ENCODE measurements at regions not wholly inside any gene's neighbourhood (a gene's known extent, or its start where the extent isn't known, plus 50 kb on each side); places are given as distances from the start of the nearest gene placed in this dataset.
A peak's percentile ranks its signal among the peaks of the same experiment; 100 is the strongest.
"Not testable (repeated sequence)": the region's sequence is repeated elsewhere in the genome, so short reads cannot be mapped to it uniquely, and the experiment has no call there.

DNA sequence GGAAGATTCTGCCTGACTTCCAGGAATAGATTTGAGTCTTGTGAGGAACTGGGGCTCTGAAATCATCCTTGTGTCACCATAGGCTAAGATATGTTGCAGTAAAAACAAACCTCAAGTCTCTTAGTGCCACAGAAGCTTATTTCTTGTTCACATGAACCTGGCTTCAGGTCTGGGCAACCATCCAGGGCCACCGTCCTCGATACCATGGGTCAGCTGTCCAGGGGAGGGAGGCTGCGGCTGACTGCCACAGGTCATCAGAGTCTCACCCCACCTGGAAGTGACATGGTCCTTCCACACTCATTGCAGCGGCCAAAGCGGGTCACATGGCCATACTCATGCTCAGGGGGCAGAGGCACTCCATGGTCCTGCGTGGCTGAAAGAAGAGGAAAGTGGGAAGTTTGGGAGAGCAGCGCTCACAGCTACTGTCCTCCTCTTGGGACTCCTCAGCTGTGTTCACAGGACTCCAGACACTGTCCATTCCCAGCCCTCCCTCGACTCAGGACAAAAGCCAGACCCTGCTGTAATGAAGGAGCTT lies 284.5 kb downstream of the CBLN1 start:
- no peak for DNase-seq

DNA sequence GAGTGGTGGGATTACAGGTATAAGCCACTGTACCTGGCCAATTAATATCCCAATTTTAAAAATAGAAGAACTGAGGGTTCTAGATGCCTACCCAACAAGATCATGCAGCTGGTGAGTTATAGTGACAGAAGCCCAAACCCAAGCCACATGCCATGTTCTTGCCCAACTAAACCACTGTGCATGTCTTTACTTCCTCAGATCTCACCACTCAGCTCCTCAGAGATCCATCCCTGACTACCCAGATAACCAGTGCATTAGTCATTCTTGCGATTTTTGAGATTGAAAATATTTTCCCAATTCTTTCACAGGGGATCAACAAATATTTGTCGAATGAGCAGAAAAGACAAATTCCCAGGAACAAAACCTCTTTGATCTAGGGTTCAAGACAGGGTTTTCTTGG lies 303.1 kb downstream of the CBLN1 start:
- no peak for DNase-seq

DNA sequence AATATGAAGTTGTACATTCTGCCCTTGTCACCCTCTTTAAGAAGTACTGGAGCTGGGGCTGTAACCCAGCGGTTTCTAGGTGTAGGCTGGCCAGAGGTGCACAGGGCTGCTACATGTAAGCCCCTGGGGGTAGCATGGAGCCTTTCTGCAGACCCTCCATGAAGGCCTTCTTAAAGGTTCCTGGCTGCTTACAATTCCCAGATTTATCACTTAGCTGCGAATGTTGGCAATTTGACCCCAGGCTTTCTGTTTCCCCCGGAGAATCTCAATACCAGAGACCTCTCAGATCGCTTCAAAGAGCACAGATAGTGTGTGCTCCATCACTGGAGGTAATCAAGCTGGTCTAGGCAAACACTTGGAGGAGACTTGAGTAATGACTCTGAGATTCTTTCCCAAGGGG lies 309.4 kb downstream of the CBLN1 start:
- DNase-seq: no peak

DNA sequence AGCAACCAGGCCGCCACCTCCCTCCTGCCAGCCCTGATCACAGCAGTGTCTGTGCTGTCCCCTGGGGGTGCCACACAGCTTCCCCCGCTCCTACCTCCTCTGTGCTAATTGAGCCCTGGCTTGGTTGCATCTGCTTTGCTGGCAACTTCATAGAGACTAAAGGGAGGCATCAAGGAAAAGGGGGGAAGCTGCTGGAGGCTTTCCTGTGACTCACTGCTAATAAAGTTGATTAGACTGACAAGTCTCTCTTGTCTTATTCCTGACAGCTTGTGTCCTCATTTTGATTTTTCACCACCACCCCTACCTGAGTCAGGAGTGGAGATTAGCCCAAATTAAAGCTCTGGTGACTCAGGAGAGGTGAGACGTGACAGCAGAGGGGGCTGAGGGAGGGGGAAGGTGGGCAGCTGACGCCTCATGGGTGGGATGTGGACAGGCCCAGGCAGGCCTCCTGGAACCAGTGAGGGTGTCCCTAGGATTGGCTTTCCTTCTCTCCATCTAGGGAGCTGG lies 310.0 kb downstream of the CBLN1 start:
- peak; percentile 81 for DNase-seq

DNA sequence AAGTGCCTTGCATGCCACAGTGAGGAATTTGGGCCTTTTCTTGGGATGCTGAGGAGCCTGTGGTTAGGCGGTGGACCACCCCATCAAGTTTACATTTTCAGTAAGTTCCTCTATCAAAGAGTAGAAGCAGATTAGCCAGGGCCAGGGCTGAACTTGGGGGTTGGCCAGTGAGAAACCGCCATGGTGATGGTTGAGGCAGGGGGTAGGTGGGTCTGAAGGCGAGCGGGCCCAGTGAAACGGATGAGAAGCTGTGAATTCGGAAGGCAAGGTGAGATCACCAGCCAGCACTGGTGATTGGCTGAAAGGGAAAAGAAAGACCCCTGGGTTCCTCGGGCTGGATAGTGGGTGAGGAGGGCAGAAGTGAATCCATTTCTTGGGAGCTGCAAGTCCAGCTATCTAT lies 311.4 kb downstream of the CBLN1 start:
- DNase-seq: no peak

DNA sequence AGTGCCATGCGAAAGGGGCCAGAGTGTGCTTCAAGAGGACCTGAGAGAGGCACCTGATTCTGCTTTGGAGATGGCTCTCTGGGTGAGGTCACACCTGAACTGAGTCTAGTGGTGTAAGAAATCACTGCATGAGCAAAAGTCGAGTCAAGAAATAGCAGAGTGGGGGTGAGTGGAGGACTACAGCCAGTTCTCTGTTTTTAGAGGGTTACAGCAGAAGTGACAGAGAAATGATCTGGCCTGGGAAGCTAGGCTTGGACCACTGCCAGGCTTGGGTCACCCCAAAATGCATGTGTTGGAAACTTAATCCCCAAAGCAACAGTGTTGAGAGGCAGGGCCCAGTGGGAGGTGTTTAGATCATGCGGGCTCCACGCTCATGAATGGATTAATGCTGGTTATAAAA lies 312.0 kb downstream of the CBLN1 start:
- no peak for DNase-seq

DNA sequence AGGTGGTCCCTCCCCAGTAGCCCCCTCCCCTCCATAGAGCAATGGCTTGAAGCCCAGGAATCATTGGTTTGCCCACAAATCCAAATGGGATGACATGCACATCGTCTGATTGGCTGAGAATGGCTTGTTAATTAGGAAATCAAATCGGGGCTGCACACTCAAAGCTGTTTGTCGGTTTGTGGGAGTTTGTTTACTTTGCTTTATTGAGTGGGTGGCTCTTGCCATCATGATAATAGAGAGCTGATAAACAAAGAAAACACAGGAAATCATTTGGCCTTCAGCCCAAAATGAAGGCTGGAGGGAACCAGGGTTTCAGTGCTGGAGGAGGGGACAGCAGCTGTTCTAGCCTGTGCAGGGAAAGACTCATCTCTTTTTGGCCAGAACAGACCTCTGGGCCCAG lies 316.3 kb downstream of the CBLN1 start:
- peak; percentile 81 for DNase-seq

DNA sequence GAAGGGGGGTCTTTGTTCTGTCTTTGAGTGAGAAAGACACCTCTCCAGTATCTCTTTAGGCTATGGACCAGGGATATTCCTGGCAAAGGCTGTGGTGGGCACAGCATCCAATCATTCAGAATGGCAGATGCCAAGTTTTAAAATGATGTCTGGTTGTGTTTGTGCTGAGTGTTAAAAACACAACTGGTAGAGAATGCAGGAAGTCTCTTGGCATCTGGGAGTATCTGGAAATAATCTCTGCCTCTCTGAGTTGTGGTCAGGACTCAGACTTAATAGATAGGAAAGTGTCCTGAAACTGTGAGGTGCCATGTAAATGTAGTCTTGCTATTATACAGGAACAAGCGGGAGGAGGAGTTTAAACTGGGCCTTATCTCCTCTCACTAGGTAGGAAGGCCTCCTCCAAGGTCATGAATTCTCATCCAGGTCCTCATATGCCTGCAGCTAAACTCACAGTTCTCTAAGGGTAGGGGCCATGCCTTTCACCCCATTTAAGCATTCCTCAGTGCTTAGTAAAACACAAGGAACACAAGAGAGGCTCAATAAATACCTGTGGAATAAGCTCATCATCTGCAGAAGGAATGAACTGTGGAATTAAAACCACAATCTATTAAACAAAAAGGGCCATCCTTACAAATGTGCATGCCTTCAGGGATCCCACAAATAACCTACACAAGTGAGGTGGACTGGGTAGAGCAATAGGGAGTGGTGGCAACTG lies 317.6 kb downstream of the CBLN1 start:
- no peak for DNase-seq

DNA sequence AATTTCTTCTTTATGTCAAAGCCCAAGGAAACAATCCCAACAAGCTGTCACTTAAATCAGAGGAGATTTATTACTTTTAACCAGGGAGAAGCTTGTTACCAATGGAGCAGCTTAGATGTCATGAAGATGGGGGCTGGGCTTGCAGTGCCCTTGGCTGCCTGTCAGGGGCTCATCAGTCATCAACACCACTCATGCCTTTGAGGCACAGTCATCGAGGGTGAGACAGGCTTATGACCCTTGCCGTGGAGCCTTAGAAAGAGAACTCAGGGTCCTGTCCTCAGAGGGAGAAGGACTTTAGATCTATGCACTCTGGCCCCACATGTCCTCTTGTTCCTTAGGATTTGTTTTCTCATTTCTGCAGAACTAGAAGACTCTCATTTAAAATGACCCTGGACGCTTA lies 318.3 kb downstream of the CBLN1 start:
- DNase-seq: no peak

DNA sequence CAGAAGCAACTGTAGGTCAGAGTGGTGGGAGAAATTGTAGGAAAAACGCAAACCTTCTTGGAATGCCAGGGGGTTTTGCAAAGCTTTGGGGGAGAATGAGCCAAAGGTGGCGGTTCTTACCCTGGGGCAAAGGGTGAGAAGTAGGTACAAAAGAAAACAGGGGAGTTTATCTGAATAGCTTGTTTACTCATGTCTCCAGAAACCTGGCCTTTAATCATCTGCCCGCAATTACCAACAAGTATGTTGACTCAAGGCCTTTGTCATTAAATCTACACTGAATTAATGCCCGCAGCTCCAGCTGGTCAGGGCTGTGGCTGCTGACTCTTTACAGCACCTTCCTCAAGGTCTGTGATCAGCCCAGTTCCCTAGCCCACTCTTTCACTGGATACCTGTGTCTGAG lies 320.1 kb downstream of the CBLN1 start:
- peak; percentile 9 for DNase-seq

DNA sequence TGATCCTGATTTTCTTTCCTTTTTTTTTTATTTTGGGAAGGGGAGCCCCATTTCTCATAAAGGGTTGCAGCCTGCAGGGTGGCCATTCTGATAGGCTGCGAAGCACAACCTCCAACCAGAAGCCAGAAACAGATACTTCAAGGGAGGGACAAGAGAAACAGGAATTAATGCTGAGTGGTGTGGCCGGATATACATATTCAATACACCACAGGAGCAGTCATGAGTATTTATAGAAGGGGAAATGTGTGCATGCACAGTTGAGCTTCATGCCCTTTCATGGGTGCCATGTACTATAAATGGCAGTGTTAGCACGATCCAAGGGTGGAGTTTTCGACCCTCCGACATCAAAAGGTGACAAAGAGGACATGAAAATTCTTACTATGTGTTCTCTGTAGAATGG lies 320.8 kb downstream of the CBLN1 start:
- DNase-seq: no peak

DNA sequence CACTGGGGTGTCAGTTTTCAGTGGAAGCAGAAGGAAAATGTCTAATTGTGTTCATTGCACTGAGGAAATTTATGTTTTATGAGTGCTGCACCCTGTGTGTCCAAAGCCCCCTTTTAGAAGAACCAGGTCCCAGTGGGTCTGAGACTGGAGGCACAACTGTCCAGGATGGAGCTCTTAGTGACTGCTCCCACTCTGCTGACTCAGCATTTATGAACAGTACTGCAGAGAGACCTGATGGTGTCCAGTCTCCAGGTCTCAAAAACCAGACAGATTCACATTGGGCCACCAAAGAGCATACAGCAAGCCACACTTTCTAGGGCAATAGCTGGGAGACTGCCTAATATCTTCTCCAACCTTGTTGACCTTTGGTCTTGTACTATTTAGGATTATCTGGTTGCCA lies 321.9 kb downstream of the CBLN1 start:
- no peak for DNase-seq

DNA sequence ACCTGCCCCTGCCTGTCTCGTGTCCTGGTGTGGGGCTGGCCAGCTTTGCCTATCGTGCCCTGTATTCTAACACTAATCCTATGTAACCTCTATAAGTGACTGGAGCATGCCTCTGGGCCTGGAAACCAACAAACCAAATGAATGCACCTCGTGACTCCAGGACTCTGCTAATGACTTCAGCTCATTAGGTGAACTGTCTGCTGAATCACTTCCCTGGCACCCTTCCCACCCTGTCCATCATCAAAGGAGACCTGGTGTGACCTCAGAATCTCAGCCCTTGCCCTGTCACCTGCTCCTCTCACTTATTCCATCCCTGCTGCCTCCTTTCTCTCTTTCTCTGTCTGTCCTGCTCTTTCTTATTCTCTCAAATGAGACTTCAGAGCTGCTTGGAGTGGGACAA lies 322.4 kb downstream of the CBLN1 start:
- DNase-seq: peak; percentile 35

DNA sequence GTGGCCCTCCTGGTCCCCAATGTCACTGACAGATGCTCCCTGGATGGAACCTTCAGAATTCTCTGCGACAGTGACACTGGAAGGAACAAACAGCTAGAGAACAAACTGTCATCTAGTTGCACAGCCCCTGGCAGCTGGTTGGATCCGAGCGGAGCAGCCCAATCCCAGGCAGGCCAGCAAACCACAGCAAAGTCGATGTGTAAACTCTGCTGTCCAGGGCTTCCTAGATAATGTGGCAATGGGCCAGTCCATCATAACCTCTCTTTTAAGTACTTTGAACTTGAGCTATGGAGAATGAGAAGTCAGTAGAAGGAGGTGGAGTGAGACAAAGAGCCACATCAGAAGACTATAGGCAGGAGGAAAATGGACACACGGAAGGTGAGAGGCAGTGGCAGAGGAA lies 323.0 kb downstream of the CBLN1 start:
- no peak for DNase-seq

DNA sequence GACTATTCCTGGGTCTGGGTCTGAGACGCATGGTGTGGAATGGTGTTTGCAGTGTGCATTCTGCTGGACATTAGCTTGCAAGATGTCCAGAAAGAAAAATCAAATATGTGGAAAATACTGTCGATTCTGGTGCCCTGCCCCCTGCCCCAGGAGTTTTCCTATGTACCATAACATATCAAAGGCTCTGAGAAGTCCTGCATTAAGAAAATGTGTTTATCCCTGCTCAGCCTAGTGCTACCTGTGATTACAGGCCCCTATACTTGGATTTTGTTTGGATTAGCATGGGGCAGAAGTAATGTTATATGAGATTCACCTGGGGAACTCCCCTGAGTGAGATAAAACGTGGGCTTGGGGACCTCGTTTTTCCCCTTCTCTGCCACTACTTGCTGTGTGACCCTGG lies 325.0 kb downstream of the CBLN1 start:
- DNase-seq: no peak

DNA sequence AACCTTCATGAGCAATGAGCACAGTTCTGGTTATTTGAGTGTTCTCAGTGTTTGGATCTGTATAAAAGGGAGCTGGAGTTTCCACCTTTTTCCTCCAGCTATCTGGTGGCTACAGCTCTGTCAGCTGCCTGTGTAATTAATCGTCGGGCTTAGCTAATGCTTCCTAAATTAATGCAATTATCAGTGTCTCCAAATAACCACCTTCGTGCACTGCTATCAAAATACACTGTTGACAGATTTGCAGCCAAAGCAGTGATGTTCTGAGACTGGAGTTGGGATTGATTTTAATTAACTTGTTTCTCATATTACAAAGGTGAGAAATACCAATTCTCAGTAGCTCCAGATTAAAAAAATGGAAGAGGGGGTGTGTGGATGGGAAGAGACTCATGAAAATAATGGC lies 325.8 kb downstream of the CBLN1 start:
- peak; percentile 48 for DNase-seq

DNA sequence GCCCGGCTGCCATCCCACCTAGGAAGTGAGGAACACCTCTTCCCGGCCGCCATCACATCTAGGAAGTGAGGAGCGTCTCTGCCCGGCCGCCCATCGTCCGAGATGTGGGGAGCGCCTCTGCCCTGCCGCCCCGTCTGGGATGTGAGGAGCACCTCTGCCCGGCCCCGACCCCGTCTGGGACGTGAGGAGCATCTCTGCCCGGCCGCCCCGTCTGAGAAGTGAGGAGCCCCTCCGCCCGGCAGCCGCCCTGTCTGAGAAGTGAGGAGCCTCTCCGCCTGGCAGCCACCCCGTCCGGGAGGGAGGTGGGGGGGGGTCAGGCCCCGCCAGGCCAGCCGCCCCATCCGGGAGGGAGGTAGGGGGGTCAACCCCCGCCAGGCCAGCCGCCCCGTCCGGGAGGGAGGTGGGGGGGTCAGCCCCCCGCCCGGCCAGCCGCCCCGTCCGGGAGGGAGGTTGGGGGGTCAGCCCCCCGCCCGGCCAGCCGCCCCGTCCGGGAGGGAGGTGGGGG lies 330.0 kb downstream of the CBLN1 start:
- not testable (repeated sequence) for DNase-seq

DNA sequence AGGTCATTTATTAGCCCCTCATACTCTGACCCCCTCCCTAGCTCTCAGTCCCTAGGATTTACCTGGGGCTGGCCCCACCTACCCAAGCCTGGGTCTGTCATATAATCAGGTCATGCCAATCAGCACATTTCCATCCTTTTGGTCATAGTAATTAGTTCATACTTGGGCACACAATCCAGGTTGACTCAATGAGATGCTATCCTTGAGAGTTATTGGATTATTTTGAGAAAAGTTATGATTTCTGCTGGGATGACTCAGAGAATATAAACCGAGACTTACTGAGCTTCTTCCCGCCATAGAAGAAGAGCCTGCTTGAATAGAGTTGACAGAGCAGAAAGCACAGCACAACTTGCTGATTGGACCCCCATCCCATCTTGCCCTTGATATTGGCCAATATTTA lies 331.5 kb downstream of the CBLN1 start:
- no peak for DNase-seq

DNA sequence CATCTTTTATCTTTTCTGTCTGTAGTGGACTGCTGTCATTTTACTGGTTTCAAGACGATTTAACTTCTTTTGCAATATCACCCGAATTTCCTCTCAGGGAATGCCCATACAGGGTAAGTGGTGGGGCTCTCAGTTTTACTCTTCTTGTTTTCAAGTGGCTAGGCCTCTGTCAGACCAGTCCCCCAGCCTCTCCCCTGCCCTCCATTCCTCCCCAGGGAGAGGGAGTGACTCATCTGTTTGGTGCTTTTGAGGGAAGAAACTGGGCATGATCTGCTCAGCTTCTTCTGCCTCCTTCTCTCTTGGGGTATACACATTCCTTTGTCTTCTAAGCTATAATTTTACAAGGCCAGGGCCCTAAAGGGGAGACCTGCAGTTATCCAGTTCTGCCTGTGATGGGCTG lies 332.0 kb downstream of the CBLN1 start:
- no peak for DNase-seq

DNA sequence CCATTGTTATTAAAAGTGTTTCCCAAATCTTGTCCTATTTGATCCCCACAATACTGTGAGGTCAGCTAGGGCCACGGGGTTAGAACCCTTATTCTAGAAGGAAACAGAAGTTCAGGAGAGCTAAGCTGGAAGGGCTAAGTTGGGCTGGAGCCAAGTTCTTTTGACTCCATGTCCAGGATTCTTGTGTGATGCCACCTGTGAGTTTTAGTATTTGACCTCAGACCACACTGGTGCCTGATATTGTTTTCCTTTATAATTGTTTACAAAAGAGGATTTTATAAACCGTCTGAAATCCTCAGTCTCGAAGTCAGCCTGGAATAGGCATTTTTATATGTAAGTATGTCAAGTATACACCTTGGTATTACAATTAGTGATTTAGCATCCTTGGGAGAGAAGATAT lies 332.7 kb downstream of the CBLN1 start:
- no peak for DNase-seq

DNA sequence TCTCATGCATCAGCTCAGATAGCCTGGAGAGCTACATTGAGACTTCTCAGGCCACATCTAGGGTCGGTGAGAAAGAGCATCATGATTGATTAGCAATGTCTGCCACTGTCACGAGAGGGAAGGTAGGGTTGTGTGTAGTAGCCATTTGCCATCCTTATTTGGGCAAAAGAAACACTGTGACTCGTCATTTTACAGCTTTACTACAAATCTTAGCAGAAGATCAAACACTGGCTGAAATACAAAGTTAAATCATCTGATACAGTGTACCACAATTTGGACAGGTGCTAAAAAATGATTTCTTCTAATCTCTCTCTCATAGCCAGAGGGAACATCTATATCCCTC lies 334.3 kb downstream of the CBLN1 start:
- DNase-seq: no peak

DNA sequence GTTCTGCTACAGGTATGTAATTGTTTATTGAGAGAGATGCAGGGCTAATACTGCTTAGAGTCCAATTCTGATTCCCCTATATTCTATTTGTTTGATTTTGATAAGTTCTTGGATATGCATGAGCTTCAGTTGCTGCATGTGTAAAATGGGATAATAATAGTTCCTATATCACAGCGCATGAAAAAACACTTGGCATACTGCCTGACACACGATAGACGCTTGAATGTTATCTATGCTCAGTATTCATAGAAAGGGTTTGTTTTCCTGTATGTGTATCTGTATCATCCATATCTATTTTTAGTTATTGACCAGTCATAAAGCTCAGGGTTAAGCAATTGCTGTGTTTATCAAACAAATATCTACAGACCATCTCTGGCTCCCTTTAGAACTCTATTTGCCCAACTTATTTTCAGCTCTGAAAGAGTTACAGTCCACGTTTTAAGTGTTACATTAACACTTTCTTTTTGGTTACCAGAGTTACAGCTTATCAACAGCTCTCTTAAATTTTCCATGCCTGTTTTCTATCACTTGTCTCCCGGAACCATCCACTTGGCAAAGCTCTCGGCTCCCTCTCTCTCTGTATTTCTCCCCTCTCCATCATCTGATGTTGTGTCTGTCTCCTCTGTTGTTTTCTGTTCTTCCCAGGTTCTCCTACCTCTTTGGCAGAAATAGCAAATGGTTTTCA lies 334.8 kb downstream of the CBLN1 start:
- no peak for DNase-seq

DNA sequence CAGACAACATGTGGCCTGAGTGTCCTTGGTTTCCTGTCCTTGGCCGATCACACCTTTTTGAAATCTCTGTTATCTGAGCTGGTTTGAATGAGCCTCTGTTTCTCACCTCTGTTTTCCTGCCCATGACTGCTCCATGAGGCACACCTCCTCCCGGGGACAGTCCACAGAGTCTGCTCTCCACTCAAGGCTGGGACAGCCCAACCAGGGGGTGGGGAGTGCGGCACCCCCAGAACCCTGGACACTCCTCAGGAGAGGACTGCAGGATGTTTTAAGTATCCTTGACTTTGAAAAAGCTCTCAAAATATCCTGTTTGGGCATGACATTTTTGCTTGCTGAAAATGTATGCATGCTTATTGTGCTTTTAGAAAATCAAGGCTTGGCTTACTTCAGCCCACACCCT lies 333.0 kb upstream of the N4BP1 start:
- DNase-seq: no peak

DNA sequence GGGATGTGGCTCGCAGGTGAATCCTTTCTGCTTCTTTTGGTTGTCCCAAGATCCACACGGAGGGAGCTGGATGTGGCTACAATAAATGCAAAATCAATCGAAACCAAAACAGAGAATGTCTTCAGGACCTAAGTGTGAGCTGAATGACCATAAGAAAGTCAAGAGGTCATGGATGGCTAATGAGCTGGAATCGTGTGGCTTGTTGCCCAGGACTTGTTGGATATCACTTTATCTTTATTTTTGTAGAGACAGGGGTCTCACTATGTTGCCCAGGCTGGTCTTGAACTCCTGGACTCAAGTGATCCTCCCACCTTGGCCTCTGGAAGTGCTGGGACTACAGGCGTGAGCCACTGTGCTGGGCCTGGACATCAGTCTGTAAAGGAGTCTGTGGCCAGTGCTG lies 326.8 kb upstream of the N4BP1 start:
- DNase-seq: no peak

Measured in NCI-H69 (cell line).